IMR-90 (cell line): ENCODE measurements at regions not wholly inside any gene's neighbourhood (a gene's known extent, or its start where the extent isn't known, plus 50 kb on each side); places are given as distances from the start of the nearest gene placed in this dataset.

Source experiments
- ATAC-seq: fragments of 200-7000 bp; cut with Tn5 transposase; 2 replicates; pipeline ENCODE4 v1.9.1; 2020; ENCODE audit warnings: low read depth, mild to moderate bottlenecking, moderate library complexity
- BruUV-seq: library from RNA; stranded (reverse); fragments of 400-500 nt; replicated peaks from 2 replicates; lab custom pipeline; 2021; lab: Mats Ljungman, UMichigan
- CTCF ChIA-PET: fragments of 300-600 bp; formaldehyde crosslinking; extraction: SDS; loops from one replicate; lab custom pipeline; 2021; ENCODE audit warnings: antibody characterized with exemption; lab: Yijun Ruan, JAX
- POLR2A ChIA-PET: fragments of 300-600 bp; sonication (Branson Sonifier 250); formaldehyde crosslinking; loops from one replicate; lab custom pipeline; 2022; ENCODE audit warnings: antibody characterized with exemption; ENCODE audit not compliant: unreplicated experiment; lab: Charles Lee
- DNase-seq: peaks from one replicate; pipeline ENCODE4 v3.0.0; 2013
- H2AFZ ChIP-seq: replicated peaks from 2 replicates; pipeline ENCODE3; 2013; ENCODE audit warnings: low read length, mild to moderate bottlenecking; ENCODE audit not compliant: poor library complexity
- H2AK5ac ChIP-seq: 2 replicates; pipeline ENCODE4 v1.6.1; 2013; ENCODE audit warnings: low read depth, low read length, inconsistent platforms
- H2AK9ac ChIP-seq: replicated peaks from 2 replicates; pipeline ENCODE3; 2013; ENCODE audit warnings: mild to moderate bottlenecking, low read depth, low read length, moderate library complexity; ENCODE audit not compliant: poor library complexity
- H2BK120ac ChIP-seq: 2 replicates; pipeline ENCODE4 v1.6.1; 2013; ENCODE audit warnings: low read depth, low read length, inconsistent platforms
- H2BK15ac ChIP-seq: 3 replicates; pipeline ENCODE4 v1.6.1; 2013; ENCODE audit warnings: low read depth, low read length, inconsistent platforms
- H2BK20ac ChIP-seq: 2 replicates; pipeline ENCODE4 v1.6.1; 2013; ENCODE audit warnings: low read depth, mild to moderate bottlenecking, inconsistent platforms, low read length, moderate library complexity
- H2BK5ac ChIP-seq: 2 replicates; pipeline ENCODE4 v1.6.1; 2013; ENCODE audit warnings: mild to moderate bottlenecking, low read depth, low read length, inconsistent platforms; ENCODE audit not compliant: poor library complexity, severe bottlenecking
- H3K14ac ChIP-seq: replicated peaks from 2 replicates; pipeline ENCODE4 v1.6.1; 2013; ENCODE audit warnings: low read depth, low read length, inconsistent platforms
- H3K18ac ChIP-seq: 2 replicates; pipeline ENCODE4 v1.6.1; 2013; ENCODE audit warnings: low read depth, low read length, control low read depth
- H3K23ac ChIP-seq: 2 replicates; pipeline ENCODE4 v1.6.1; 2013; ENCODE audit warnings: low read depth, low read length, inconsistent platforms
- H3K27ac ChIP-seq: 2 replicates; pipeline ENCODE4 v1.5.1; 2013; ENCODE audit warnings: mild to moderate bottlenecking, control low read depth, low read length; ENCODE audit not compliant: insufficient read depth
- H3K27me3 ChIP-seq: 2 replicates; pipeline ENCODE4 v1.6.1; 2013; ENCODE audit warnings: low read length; ENCODE audit not compliant: control insufficient read depth, insufficient read depth
- H3K36me3 ChIP-seq: 2 replicates; pipeline ENCODE4 v1.6.1; 2013; ENCODE audit warnings: low read length, mixed read lengths; ENCODE audit not compliant: control insufficient read depth, insufficient read depth
- H3K4ac ChIP-seq: 2 replicates; pipeline ENCODE4 v1.6.1; 2013; ENCODE audit warnings: low read depth, low read length, inconsistent platforms
- H3K4me1 ChIP-seq: 2 replicates; pipeline ENCODE4 v1.6.1; 2013; ENCODE audit warnings: low read length, mixed read lengths; ENCODE audit not compliant: control insufficient read depth, insufficient read depth
- H3K4me2 ChIP-seq: 2 replicates; pipeline ENCODE4 v1.6.1; 2013; ENCODE audit warnings: low read depth, mild to moderate bottlenecking, control low read depth, low read length, moderate library complexity
- H3K4me3 ChIP-seq: 2 replicates; pipeline ENCODE4 v1.5.1; 2013; ENCODE audit warnings: low read depth, mild to moderate bottlenecking, control low read depth, low read length, moderate library complexity; ENCODE audit not compliant: insufficient read depth
- H3K56ac ChIP-seq: 2 replicates; pipeline ENCODE4 v1.6.1; 2013; ENCODE audit warnings: low read length, inconsistent platforms; ENCODE audit not compliant: insufficient read depth; ENCODE audit errors: extremely low read depth
- H3K79me1 ChIP-seq, 2 experiments: 2 replicates each; pipeline ENCODE4 v1.6.1; 2013; ENCODE audit warnings: low read length in 2 of 2, inconsistent platforms in 1 of 2, low read depth in 1 of 2
- H3K9ac ChIP-seq: 2 replicates; pipeline ENCODE4 v1.6.1; 2013; ENCODE audit warnings: low read depth, low read length, control low read depth
- H3K9me1 ChIP-seq: 2 replicates; pipeline ENCODE4 v1.6.1; 2013; ENCODE audit warnings: low read length, inconsistent platforms; ENCODE audit not compliant: insufficient read depth
- H3K9me3 ChIP-seq: 2 replicates; pipeline ENCODE4 v1.6.1; 2013; ENCODE audit warnings: low read length; ENCODE audit not compliant: control insufficient read depth, insufficient read depth
- H4K20me1 ChIP-seq: 2 replicates; pipeline ENCODE4 v1.6.1; 2013; ENCODE audit warnings: low read length, inconsistent platforms; ENCODE audit not compliant: insufficient read depth
- H4K5ac ChIP-seq: 2 replicates; pipeline ENCODE4 v1.6.1; 2013; ENCODE audit warnings: mild to moderate bottlenecking, low read depth, low read length, control low read depth
- H4K8ac ChIP-seq, 2 experiments: 2 replicates each; pipeline ENCODE4 v1.6.1; 2013; ENCODE audit warnings: low read depth in 2 of 2, low read length in 2 of 2, control low read depth in 1 of 2, inconsistent platforms in 1 of 2
- H4K91ac ChIP-seq: 2 replicates; pipeline ENCODE4 v1.6.1; 2013; ENCODE audit warnings: low read depth, low read length, inconsistent platforms; ENCODE audit not compliant: insufficient read depth
- FOS ChIP-seq: fragments of 150-350 bp; IDR thresholded peaks from 2 replicates; pipeline ENCODE4 v1.6.1; 2016; ENCODE audit warnings: low read depth, low read length
- USF2 ChIP-seq: fragments of 150-350 bp; IDR thresholded peaks from 2 replicates; pipeline ENCODE4 v1.6.1; 2017; ENCODE audit warnings: mild to moderate bottlenecking, antibody characterized with exemption, low read length, low read depth
- WGBS, 2 experiments: methylation state at CpG; one replicate each; pipeline versions ENCODE4 v1.1.5 to v1.1.7; 2013; ENCODE audit warnings: missing lambda C conversion rate in 2 of 2; ENCODE audit not compliant: insufficient read length in 1 of 2; ENCODE audit errors: extremely low coverage in 2 of 2; 5-methylcytosine and 5-hydroxymethylcytosine counted together
- dilution Hi-C: fragments of 300-500 bp; cut with HindIII; formaldehyde crosslinking; loops from one replicate; pipeline ENCODE4 v1.14.3; 2018; ENCODE audit warnings: low sequenced_read_pairs; ENCODE audit not compliant: unreplicated experiment
- in situ Hi-C: fragments of 300-500 bp; cut with MboI; formaldehyde crosslinking; loops from 3 replicates; pipeline ENCODE4 v1.14.3; 2019; ENCODE audit warnings: low sequenced_read_pairs, inconsistent platforms, mixed read lengths
- intact Hi-C: fragments of 100-400 bp; cut with micrococcal nuclease; formaldehyde crosslinking; loops from 2 replicates; pipeline ENCODE4 v1.10.0; 2022

GRCh38 chr6:150813319-150813992 is 52.0 kb upstream of the MTHFD1L start:
- no peak overlapping the region for H2BK5ac ChIP-seq
- no TSS peak for BruUV-seq
- no peak overlapping the region for H2BK20ac ChIP-seq
- dilution Hi-C loops: no loop called here
- H3K9me1 ChIP-seq: no peaks in the 10 kb centered on the region
- no peak overlapping the region; the same call in 1 of the 2 replicates for H3K14ac ChIP-seq
- no peak overlapping the region for H3K9ac ChIP-seq
- in situ Hi-C loops: loop anchor here (5.0 to 10.0 kb wide), 3 partner anchors 396 to 879 kb away; no protein-coding TSS in a partner anchor
- H3K27ac ChIP-seq: no peak overlapping the region
- intact Hi-C loops: loop anchor here (10.0 kb wide), 2 partner anchors 209 to 879 kb away; no protein-coding TSS in a partner anchor
- 19% methylated on average over 8 of the region's 9 CpGs; no CpG with 5 or more reads in 1 of the 2 experiments for WGBS, 2 experiments
- no peaks in the 10 kb centered on the region for H3K27me3 ChIP-seq
- no peak overlapping the region for H2AK9ac ChIP-seq
- peaks cover 7% of the 10 kb centered on the region for H3K36me3 ChIP-seq
- no peak overlapping the region for H3K23ac ChIP-seq
- no peak overlapping the region for H4K5ac ChIP-seq
- no peak overlapping the region for H2BK15ac ChIP-seq
- H3K4ac ChIP-seq: peak overlapping the region; percentile 11; the same call in 1 of the 2 replicates
- DNase-seq: peak; percentile 83
- peaks cover 0 to 3% of the 10 kb centered on the region in 2 experiments; a peak in 1 of 4 replicates for H3K79me1 ChIP-seq
- ChIA-PET CTCF (interaction anchor here (0.7 kb wide), 1 partner anchor 716 kb away, joined by 3 read pairs; no protein-coding TSS in a partner anchor), POLR2A (no interaction called here)
- H2AFZ ChIP-seq: no peak overlapping the region
- no peak overlapping the region for H3K56ac ChIP-seq
- no peak overlapping the region; the same call in 1 of the 2 replicates for H4K91ac ChIP-seq
- H4K20me1 ChIP-seq: no peaks in the 10 kb centered on the region
- H3K18ac ChIP-seq: no peak overlapping the region; the same call in 1 of the 2 replicates
- 0 out of 4 replicates have a peak overlapping the region, but pooled peaks of 1 of the 2 experiments have one; percentile 10 for H4K8ac ChIP-seq
- H3K4me1 ChIP-seq: peaks cover 8% of the 10 kb centered on the region
- no peak; the same call in 1 of the 2 replicates for ATAC-seq
- no peak overlapping the region for H2BK120ac ChIP-seq
- peak; percentile 39; the same call in 1 of the 2 replicates for TF ChIP-seq FOS
- TF ChIP-seq USF2: no peak
- no peak overlapping the region for H3K4me3 ChIP-seq
- H3K9me3 ChIP-seq: no peaks in the 10 kb centered on the region
- H3K4me2 ChIP-seq: peak overlapping the region; percentile 21; the same call in 1 of the 2 replicates
- peak overlapping the region; percentile 37; the same call in 1 of the 2 replicates for H2AK5ac ChIP-seq
